ENCODE measurements at regions not wholly inside any gene's neighbourhood (a gene's known extent, or its start where the extent isn't known, plus 50 kb on each side); places are given as distances from the start of the nearest gene placed in this dataset.
"Not testable (repeated sequence)": the region's sequence is repeated elsewhere in the genome, so short reads cannot be mapped to it uniquely, and the experiment has no call there.

GRCh38 chr4:14426297-14426696 lies 576.0 kb upstream of the CPEB2 start:
- not testable (repeated sequence) for H3K27ac Mint-ChIP-seq; H3K4me3 Mint-ChIP-seq; H3K27me3 Mint-ChIP-seq (ENCODE audit: insufficient read depth)

GRCh38 chr4:14428125-14428524 lies 574.2 kb upstream of the CPEB2 start:
- Mint-ChIP-seq H3K9me3 (peaks cover 12% of the 10 kb centered on the region), H3K36me3 (ENCODE audit: low read depth) (no peaks in the 10 kb centered on the region)
- intact Hi-C loops (cut with micrococcal nuclease), result no loop called here

More at GRCh38 chr4:14426297-14426696, 576.0 kb upstream of the CPEB2 start:
- H3K4me1 Mint-ChIP-seq (ENCODE audit: low read depth); intact Hi-C loops (cut with micrococcal nuclease); DNase-seq (ENCODE audit: low spot score); H3K36me3 Mint-ChIP-seq (ENCODE audit: low read depth): not testable (repeated sequence)
- peaks cover 12% of the 10 kb centered on the region for H3K9me3 Mint-ChIP-seq

GRCh38 chr4:14431155-14432134 lies 570.8 kb upstream of the CPEB2 start:
- Mint-ChIP-seq H3K4me1 (ENCODE audit: low read depth) (no peaks in the 10 kb centered on the region), H3K27me3 (ENCODE audit: insufficient read depth) (no peaks in the 10 kb centered on the region), H3K9me3 (peaks cover 12% of the 10 kb centered on the region), H3K4me3 (no peak overlapping the region), H3K27ac (no peak overlapping the region), H3K36me3 (ENCODE audit: low read depth) (no peaks in the 10 kb centered on the region)
- intact Hi-C loops (cut with micrococcal nuclease), result no loop called here
- no peak for DNase-seq (ENCODE audit: low spot score)

More at GRCh38 chr4:14428125-14428524, 574.2 kb upstream of the CPEB2 start:
- no peaks in the 10 kb centered on the region for H3K27me3 Mint-ChIP-seq (ENCODE audit: insufficient read depth)
- no peak for DNase-seq (ENCODE audit: low spot score)
- H3K27ac Mint-ChIP-seq, result no peak overlapping the region
- no peak overlapping the region for H3K4me3 Mint-ChIP-seq
- H3K4me1 Mint-ChIP-seq (ENCODE audit: low read depth), result no peaks in the 10 kb centered on the region

GRCh38 chr4:14434483-14434882 lies 567.8 kb upstream of the CPEB2 start:
- intact Hi-C loops (cut with micrococcal nuclease), result no loop called here
- Mint-ChIP-seq H3K27ac (no peak overlapping the region), H3K4me1 (ENCODE audit: low read depth) (no peaks in the 10 kb centered on the region), H3K36me3 (ENCODE audit: low read depth) (no peaks in the 10 kb centered on the region), H3K4me3 (no peak overlapping the region), H3K9me3 (no peaks in the 10 kb centered on the region), H3K27me3 (ENCODE audit: insufficient read depth) (no peaks in the 10 kb centered on the region)
- DNase-seq (ENCODE audit: low spot score), result no peak

GRCh38 chr4:14434916-14435315 lies 567.4 kb upstream of the CPEB2 start:
- Mint-ChIP-seq H3K9me3 (no peaks in the 10 kb centered on the region), H3K27ac (no peak overlapping the region), H3K36me3 (ENCODE audit: low read depth) (no peaks in the 10 kb centered on the region)

GRCh38 chr4:14441561-14441960 lies 560.7 kb upstream of the CPEB2 start:
- H3K4me3 Mint-ChIP-seq, result no peak overlapping the region
- H3K27ac Mint-ChIP-seq, result no peak overlapping the region
- DNase-seq (ENCODE audit: low spot score), result no peak
- H3K27me3 Mint-ChIP-seq (ENCODE audit: insufficient read depth), result no peaks in the 10 kb centered on the region
- H3K4me1 Mint-ChIP-seq (ENCODE audit: low read depth), result no peaks in the 10 kb centered on the region
- H3K9me3 Mint-ChIP-seq, result peaks cover 4% of the 10 kb centered on the region
- intact Hi-C loops (cut with micrococcal nuclease), result no loop called here
- H3K36me3 Mint-ChIP-seq (ENCODE audit: low read depth), result no peaks in the 10 kb centered on the region

More at GRCh38 chr4:14434916-14435315, 567.4 kb upstream of the CPEB2 start:
- Mint-ChIP-seq H3K27me3 (ENCODE audit: insufficient read depth) (no peaks in the 10 kb centered on the region), H3K4me1 (ENCODE audit: low read depth) (no peaks in the 10 kb centered on the region), H3K4me3 (no peak overlapping the region)
- intact Hi-C loops (cut with micrococcal nuclease), result no loop called here
- DNase-seq (ENCODE audit: low spot score), result no peak

GRCh38 chr4:14445882-14446281 lies 556.4 kb upstream of the CPEB2 start:
- Mint-ChIP-seq H3K9me3 (peaks cover 4% of the 10 kb centered on the region), H3K27ac (no peak overlapping the region), H3K36me3 (ENCODE audit: low read depth) (no peaks in the 10 kb centered on the region), H3K27me3 (ENCODE audit: insufficient read depth) (no peaks in the 10 kb centered on the region), H3K4me3 (no peak overlapping the region), H3K4me1 (ENCODE audit: low read depth) (no peaks in the 10 kb centered on the region)
- intact Hi-C loops (cut with micrococcal nuclease), result no loop called here
- DNase-seq (ENCODE audit: low spot score), result no peak

- Mint-ChIP-seq H3K9me3 (peaks cover 4% of the 10 kb centered on the region), H3K4me1 (ENCODE audit: low read depth) (no peaks in the 10 kb centered on the region), H3K27me3 (ENCODE audit: insufficient read depth) (no peaks in the 10 kb centered on the region), H3K27ac (no peak overlapping the region), H3K4me3 (no peak overlapping the region), H3K36me3 (ENCODE audit: low read depth) (no peaks in the 10 kb centered on the region)
- intact Hi-C loops (cut with micrococcal nuclease), result no loop called here
- no peak for DNase-seq (ENCODE audit: low spot score)
These were observed 556.0 kb upstream of the CPEB2 start for GRCh38 chr4:14446311-14446710.

- H3K4me1 Mint-ChIP-seq (ENCODE audit: low read depth), result no peaks in the 10 kb centered on the region
- no peaks in the 10 kb centered on the region for H3K36me3 Mint-ChIP-seq (ENCODE audit: low read depth)
- no peak overlapping the region for H3K27ac Mint-ChIP-seq
- intact Hi-C loops (cut with micrococcal nuclease), result no loop called here
- DNase-seq (ENCODE audit: low spot score), result no peak
- no peaks in the 10 kb centered on the region for H3K27me3 Mint-ChIP-seq (ENCODE audit: insufficient read depth)
- no peak overlapping the region for H3K4me3 Mint-ChIP-seq
- H3K9me3 Mint-ChIP-seq, result peaks cover 4% of the 10 kb centered on the region
These were observed 555.4 kb upstream of the CPEB2 start for GRCh38 chr4:14446904-14447303.

- DNase-seq (ENCODE audit: low spot score), result no peak
- H3K4me1 Mint-ChIP-seq (ENCODE audit: low read depth), result no peaks in the 10 kb centered on the region
- no peak overlapping the region for H3K27ac Mint-ChIP-seq
- no peak overlapping the region for H3K4me3 Mint-ChIP-seq
- H3K27me3 Mint-ChIP-seq (ENCODE audit: insufficient read depth), result no peaks in the 10 kb centered on the region
- H3K36me3 Mint-ChIP-seq (ENCODE audit: low read depth), result no peaks in the 10 kb centered on the region
- intact Hi-C loops (cut with micrococcal nuclease), result no loop called here
- H3K9me3 Mint-ChIP-seq, result peaks cover 4% of the 10 kb centered on the region
These were observed 553.0 kb upstream of the CPEB2 start for GRCh38 chr4:14449308-14449707.

GRCh38 chr4:14452001-14452400 lies 550.3 kb upstream of the CPEB2 start:
- no peak overlapping the region for H3K4me3 Mint-ChIP-seq
- intact Hi-C loops (cut with micrococcal nuclease), result no loop called here
- no peaks in the 10 kb centered on the region for H3K27me3 Mint-ChIP-seq (ENCODE audit: insufficient read depth)
- no peaks in the 10 kb centered on the region for H3K9me3 Mint-ChIP-seq
- no peaks in the 10 kb centered on the region for H3K4me1 Mint-ChIP-seq (ENCODE audit: low read depth)
- no peak for DNase-seq (ENCODE audit: low spot score)
- H3K27ac Mint-ChIP-seq, result no peak overlapping the region
- no peaks in the 10 kb centered on the region for H3K36me3 Mint-ChIP-seq (ENCODE audit: low read depth)

- Mint-ChIP-seq H3K27ac (no peak overlapping the region), H3K27me3 (ENCODE audit: insufficient read depth) (no peaks in the 10 kb centered on the region), H3K4me3 (no peak overlapping the region), H3K4me1 (ENCODE audit: low read depth) (no peaks in the 10 kb centered on the region), H3K36me3 (ENCODE audit: low read depth) (no peaks in the 10 kb centered on the region), H3K9me3 (no peaks in the 10 kb centered on the region)
- no peak for DNase-seq (ENCODE audit: low spot score)
- intact Hi-C loops (cut with micrococcal nuclease), result no loop called here
These were observed 549.5 kb upstream of the CPEB2 start for GRCh38 chr4:14452764-14453163.

- H3K36me3 Mint-ChIP-seq (ENCODE audit: low read depth), result no peaks in the 10 kb centered on the region
- H3K9me3 Mint-ChIP-seq, result no peaks in the 10 kb centered on the region
- H3K4me1 Mint-ChIP-seq (ENCODE audit: low read depth), result no peaks in the 10 kb centered on the region
These were observed 543.8 kb upstream of the CPEB2 start for GRCh38 chr4:14458463-14458862.

More at GRCh38 chr4:14458463-14458862, 543.8 kb upstream of the CPEB2 start:
- no peak overlapping the region for H3K4me3 Mint-ChIP-seq
- no peak for DNase-seq (ENCODE audit: low spot score)
- intact Hi-C loops (cut with micrococcal nuclease), result no loop called here
- no peaks in the 10 kb centered on the region for H3K27me3 Mint-ChIP-seq (ENCODE audit: insufficient read depth)
- H3K27ac Mint-ChIP-seq, result no peak overlapping the region

All from activated T-helper 1 cell treated with anti-CD3 and anti-CD28 coated beads, Interleukin-12 subunit alpha, Interleukin-12 subunit beta, Interleukin-2, Interleukin-4 antibody, amounts not matched to agents 30 ng/mL and 10 ng/mL and 1 ng/mL, durations not matched to agents 14 hours and 24 hours and 36 hours (primary cell).